Hematopoietic multipotent progenitor cell treated with erythropoietin and hydrocortisone succinate and interleukin-3 and kit ligand, for 4 days (in vitro differentiated cells): ENCODE measurements at regions not wholly inside any gene's neighbourhood (a gene's known extent, or its start where the extent isn't known, plus 50 kb on each side); places are given as distances from the start of the nearest gene placed in this dataset.
A peak's percentile ranks its signal among the peaks of the same experiment; 100 is the strongest.

Experiments
- DNase-seq: peaks from one replicate; pipeline ENCODE4 v3.0.0-alpha.2; 2015

DNA sequence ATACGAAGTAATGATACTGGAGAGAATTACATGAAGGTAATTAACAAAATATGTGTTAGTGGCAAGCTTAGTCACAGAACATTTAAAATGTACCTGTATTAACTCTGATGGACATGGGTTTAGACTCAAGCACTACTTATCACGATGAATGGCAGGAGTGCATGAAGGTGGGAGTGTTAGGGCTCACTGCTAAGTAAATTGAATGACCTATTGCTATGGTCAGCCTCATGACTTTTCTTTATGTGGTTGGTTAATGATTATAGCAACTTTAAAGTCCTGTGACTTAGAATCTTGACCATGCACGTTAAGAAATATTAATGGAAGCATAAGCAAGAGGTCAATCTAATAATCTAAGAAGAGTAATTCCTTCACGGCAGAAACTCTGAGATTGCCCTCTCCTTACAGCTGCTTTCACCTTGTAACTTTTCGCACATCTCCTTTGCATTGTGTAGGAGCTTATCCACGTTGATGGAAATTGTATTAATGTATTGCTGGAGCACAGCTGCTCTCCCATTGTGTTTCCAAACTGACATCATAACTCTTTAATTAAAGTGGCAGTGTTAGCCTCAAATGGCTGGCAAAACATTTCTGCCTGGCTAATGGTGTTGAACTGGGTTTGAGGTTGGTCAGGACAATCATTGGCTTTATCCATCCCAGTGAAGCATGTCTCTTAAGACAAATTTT is 114.5 kb downstream of the RXFP2 start:
- no peak for DNase-seq

DNA sequence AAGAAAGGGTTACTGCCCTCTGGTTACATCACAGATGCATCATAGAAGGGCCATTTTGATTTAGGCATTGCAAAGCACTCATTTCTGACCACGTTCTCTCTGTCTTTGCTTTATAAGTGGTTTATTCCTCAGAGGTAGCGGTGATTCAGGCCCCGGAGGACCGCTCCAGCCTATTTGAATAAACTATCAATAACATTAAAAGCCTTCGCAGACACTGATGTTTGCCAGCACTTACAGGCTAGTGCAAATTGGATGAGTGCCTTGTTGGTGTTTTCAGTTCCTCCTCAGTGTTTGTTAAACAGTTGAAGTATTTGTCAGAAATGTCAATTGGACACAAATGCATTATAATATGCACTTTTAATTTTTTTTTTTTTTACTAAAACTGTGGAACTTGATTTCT is 120.2 kb downstream of the RXFP2 start:
- no peak for DNase-seq

DNA sequence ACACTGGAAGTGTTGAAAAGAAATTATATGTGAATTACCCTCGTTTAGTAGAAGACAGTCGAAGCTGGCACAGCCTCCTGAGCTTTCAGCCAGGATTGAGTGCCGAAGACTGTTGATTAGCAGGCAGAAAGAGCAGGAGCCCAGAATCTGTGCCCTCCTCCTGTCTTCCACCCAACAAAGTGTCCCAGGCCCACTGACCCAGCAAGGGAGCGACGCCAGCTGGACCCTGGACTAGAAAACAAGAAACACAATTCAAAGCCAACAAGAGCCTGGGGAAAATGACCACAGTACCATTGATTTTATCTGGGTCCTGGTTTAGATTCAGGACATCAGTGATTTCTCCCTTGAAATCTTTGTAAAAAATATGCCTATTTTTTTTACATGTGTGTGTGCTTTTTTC is 120.7 kb downstream of the RXFP2 start:
- DNase-seq: no peak

DNA sequence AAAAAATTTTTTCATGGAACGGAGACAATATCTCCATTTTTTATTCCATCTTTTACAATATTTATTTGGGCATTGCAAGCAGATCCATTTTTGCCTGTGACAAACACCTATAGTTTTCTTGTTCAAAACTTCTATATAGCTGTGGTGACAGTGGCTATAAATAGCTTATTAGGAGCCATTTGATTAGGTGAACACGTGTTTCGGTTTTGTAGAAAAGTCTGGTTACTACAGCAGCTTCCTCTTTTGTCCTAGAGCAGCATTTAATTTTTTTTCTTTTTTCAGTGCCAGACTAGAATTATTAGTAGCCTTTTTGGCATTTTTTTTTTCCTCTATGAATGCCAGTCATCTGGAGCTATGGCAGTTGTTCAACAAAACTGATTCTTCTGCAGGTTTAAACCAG is 123.5 kb downstream of the RXFP2 start:
- DNase-seq: peak; percentile 67

DNA sequence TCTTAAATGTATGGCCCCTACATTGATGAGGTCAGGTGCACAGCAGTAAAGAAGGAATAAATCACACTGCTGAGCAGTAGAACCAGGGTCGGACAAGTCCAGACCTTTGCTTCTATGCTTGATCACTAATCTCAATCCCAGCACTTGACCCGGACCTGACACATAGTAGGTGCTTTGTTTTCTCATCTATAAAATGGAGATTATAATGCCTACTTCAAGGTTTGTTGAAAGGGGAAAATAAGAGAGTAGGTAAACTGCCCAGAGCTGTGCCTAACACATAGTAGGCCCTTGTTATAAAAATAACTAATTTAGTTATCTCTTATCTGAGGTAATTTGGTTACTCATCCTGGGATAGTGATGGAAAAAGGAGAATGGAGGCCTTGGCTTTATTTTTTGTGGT is 125.0 kb downstream of the RXFP2 start:
- no peak for DNase-seq

DNA sequence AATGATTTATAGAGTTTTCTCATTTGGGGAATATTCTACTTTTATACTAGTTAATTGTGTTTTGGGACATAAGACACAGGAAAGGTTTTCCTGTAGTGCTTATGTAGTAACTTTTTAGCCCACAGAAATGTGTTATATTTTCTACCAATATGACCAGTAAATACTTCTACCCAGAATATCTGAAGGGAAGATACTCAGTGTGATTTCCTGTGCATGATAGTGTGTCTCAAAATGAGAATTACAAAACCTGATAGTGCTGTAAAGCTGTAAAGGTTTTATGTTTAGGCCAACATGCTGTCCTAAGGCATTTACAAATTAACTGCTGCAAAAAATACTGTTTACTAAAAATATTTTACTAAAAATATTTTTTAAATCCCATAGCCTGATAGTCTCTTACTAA is 126.8 kb downstream of the RXFP2 start:
- no peak for DNase-seq

DNA sequence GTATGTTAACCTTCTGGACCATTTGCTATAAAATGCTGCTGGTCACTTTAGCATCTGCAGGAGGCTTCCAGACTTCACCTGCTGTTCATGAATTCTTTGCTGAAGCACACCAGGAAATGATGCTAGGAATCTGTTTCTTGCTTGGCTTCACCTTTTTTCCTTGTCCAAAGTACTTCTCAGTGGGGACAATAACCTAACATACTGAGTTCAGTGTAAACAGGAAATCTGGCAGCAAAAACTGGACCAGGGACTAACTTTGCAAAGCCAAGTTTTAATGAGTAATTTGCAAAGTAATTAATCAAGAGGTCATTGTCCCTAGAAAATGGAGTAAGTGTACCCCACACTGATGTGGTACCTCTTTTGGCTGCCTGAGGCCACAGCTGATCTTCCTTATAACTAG is 128.4 kb downstream of the RXFP2 start:
- no peak for DNase-seq

DNA sequence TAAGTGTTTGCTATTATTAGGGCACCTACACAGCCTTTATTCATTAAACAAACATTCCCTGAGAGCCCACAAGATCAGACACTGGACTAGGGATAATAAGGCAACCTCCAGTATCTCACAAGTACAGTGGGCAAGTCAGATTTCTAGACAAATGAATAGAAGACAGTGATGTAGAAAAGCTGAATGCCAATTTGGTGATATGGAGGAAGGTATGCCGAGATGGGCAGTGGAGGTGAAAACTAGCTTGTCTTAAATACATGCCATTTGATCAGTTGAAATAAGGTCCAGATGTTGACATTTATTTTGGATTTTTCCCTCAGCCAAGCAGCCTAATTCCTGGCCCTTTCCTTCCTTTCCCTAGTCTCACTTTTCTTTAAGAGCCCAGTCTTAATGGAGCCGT is 130.3 kb downstream of the RXFP2 start:
- no peak for DNase-seq

DNA sequence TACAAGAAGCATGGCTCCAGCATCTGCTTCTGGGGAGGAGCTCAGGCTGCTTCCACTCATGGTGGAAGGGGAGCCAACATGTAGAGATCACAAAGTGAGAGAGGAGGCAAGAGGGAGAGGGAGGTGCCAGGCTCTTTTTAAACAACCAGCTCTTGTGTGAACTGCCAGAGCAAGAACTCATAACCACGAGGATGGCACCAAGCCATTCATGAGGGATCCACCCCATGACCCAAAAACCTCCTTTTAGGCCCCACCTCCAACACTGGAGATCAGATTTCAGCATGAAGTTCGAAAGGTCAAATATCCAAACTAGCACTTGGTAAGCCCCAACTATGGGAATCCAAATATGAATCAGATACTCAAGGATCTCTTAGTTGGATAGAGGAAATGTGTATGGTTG is 131.2 kb downstream of the RXFP2 start:
- peak; percentile 55 for DNase-seq

DNA sequence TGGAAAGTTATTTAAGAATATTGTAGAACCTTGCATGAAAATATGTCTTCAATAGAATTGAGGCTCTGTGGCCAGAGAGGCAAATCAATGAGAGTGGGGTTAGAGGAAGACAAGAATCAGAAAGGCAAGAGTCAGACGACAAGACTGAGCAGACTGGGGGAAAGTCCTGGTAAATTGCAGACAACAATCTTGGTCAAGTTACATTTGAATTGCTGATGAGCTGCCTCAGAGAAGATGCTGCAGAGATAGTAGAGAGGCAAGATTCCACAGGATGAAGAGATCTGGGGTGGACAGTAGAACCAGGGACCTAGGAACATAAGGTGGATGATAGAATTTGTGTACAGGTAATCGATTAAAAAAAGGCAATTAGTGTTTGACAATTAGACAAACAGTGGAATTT is 133.8 kb downstream of the RXFP2 start:
- DNase-seq: no peak

DNA sequence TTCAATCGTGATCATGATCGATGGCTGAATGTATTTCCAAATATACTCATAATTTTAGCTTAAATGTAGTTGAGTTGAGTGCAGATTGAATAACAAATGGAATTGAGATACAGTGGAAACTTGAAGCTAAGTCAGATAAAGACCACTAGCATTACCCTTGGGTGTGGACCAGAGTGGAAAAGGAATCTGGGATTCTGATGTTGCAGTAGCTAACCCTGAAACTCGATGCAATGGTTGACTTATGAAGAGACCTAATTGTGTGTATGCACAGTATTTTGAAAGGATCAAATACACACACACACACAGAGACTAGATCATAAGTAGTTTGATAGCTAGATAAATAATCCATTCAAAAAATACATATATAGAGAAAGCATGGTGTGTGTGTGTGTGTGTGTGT is 135.8 kb downstream of the RXFP2 start:
- no peak for DNase-seq

DNA sequence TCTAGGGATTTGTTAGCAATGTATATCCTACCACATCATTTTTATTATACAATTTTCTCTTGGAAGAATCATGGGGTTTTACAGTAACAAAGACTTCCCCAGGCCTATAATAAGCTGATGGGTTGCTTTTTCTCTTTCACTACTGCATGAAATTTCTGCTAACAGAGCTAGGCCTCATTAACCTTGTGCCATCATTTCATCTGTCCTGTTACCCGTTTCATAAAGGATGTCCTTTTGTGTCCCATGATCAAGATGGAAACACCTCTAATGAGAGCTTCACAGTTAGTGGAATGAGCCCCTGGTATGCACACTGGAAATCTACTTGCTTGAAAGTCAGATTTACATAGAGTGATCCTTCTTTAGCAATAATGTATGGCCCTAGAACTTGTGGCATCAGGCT is 138.7 kb downstream of the RXFP2 start:
- DNase-seq: no peak

DNA sequence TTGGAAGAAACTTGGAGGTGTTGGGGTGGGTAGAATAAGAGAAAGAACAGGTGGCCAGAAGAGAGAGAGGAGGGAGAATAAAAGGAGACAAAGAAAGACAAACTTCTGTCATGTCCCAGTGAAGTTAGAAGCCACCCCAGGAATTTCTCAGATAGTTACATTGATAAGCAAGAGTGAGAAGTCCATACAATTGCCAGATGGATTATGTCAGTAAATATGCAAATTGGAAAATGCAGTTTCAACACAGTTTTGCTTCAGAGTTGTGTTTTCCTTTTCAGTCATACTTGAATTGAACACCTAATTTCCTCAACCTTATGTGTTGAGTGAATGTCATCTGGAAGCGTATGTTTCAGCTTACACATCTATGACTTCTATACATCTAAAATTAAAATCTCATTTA is 139.2 kb downstream of the RXFP2 start:
- DNase-seq: no peak

DNA sequence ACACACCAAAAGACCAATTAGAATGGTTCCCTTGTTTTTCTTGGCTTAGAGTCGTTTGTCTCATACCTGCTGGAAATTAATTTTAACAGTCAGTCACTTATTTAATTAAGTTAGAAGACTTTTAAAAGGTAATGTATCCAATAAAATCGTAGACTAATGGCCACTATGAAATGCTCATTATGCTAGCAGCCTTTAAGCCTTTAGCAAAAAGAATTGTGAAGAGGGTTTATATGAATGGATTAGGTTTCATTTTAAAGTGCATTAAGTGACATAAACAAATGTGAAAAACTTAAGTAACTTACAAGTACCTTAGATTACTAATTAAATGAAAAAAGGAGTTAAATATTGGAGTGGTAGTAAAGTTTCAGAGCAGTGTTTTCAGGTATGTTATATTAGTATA is 139.6 kb downstream of the RXFP2 start:
- no peak for DNase-seq

DNA sequence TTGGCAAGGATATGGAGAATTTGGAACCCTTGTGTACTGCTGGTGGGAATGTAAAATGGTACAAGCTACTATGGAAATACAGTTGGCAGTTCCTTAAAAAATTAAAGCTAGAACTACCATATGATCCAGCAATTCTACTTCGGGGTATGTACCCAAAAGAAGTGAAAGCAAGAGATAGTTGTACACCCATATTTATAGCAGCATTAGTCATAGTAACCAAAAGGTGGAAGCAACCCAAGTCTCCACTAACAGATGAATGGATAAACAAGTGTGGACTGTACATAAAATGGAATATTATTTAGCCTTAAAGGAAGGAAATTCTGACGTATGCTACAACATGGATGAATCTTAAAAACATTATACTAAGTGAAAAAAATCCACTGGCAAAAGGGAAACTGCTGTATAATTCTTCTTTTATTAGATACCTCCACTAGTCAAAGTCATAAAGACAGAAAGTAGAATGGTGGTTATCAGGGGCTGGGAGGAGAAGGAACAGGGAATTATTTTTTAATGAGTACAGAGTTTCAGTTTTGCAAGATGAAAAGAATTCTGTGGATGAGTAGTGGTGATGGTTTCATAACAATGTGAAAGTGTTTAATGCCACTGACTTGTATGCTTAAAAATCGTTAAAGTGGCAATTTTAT is 141.6 kb downstream of the RXFP2 start:
- no peak for DNase-seq

DNA sequence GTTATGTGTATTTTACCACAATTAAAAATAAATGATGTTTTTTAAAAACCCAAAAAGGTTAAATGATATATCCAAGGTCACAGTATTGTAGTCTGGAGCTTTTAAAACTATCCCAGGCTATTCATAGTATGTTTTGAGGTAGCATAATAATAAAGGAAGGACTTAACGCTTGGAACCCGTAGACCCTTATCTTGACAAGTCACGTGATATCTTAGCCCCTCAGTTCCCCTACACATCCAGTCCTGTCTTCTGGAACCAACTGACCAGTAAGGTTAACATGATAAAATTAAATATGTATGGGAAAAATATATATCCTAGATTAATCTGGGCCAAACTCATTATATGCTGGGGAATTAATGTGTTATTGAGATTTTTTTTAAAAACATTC is 142.2 kb downstream of the RXFP2 start:
- no peak for DNase-seq

DNA sequence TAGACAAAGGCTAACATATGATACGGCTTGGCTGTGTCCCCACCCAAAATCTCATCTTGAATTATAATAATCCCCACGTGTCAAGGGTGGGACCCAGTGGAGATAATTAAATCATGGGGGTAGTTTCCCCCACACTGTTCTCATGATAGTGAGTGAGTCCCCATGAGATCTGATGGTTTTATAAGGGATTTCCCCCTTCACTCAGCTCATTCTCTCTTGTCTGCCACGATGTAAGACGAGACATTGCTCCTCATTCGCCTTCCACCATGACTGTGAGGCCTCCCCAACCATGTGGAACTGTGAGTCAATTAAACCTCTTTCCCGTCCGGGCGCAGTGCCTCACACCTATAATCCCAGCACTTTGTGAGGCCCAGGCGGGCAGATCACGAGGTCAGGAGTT is 143.5 kb downstream of the RXFP2 start:
- DNase-seq: no peak

DNA sequence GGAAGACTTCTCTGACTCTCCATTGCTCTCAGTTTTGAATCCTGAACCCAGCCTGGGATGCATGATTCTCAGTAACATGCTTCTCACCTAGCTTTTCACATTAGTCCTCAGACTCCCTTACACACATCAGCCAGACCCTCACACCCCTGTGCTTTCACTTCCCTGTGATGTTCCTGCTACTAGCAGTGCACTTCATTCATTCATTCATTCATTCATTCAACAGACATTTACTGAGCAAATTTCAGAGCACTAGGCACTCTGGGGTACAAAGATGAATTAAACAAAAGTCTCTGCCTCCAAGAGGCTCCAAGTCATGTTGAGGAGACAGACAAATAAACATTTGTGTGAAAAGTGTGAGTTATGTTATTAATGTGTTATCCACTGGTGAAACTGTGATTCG is 145.2 kb downstream of the RXFP2 start:
- DNase-seq: no peak

DNA sequence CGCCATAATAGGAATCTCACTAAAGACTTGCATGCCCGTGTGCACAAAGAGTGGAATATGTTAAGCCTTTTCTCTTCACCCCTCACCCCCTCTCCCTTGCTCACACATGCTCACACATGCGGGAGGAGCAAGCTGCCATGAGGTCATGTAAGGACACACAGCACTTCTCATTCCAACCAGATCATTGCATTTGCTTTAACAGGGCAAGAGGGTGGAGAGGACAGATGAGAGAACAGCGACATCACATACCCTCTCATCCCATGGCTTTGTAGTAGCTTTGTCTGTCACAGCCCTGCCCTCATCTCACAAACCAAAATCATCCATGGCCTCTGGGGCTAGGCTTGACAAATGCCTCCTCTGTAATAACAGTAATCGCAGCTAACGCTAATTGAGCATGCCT is 145.6 kb upstream of the FRY start:
- no peak for DNase-seq

DNA sequence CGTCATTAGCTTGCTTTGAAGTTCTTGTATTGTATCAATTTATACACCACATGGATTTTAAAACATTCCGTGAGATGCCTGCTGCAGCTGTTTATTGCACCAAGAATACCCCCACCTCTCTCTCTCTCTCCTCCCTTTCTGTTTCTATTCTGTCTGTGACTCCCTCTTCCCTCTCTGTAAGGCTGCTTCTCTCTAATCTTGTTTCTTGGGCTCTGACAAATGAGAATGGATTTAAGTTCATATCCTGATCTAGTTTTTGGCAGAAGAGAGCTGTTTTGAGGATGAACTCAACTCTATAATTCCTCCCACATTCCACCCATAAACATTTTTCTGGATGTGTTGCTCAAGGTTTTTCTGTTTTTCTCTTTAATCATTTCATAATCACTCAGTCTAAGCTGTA is 144.3 kb upstream of the FRY start:
- DNase-seq: no peak

DNA sequence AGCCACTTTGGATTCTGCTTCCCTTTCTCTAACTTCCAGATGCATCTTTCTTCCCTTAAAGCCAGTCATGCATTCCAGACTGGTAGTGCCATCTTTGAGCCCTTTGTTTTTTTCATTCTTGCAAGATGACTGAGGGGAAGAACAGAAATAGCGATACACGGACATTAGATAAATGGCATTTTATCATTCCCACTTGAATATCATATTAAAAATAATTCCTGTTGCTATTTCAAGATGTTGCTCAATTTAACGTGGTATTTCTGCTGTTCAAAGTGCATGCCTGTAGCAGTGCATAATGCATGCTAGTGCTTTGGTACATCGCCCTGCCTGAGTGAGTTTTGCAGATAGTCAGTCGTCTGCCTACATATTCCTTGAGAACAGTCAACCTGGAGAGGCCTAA is 140.6 kb upstream of the FRY start:
- DNase-seq: no peak

DNA sequence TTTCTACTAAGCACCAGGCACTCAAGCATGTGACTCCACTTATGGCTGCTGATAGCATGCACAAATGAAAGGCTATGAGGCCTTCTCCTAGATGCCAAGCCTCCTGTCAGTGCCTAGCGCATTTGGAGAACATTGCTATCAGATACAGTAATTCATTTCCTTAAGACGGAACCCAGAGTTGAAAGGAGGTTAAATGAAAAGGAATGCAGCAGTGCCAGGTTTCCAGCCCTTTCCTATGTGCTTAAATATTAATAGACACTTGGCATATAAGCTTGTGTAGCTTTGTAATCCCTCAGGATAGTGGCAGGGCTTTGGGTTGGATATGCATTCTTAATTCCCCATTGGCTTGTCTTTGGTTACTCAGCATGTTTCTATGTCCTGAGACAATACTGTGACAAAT is 140.1 kb upstream of the FRY start:
- DNase-seq: peak; percentile 60

DNA sequence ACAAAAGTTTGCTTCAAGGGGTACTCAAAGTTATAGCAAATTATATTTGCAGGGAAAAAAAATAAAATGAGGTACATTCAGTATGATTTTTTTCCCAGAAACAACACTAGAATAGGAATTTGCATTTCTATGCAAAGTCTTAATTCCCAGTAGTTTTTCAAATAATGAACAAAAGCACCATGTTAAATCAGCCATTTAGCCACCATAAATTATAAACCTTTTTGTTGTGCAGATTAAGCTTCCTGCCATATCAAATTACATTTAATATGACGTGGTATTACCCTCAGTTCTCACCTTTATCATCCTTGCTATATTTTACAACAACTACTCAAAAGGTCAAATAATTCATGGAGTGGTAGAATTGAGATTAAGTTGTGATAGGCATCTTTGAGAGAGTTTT is 136.6 kb upstream of the FRY start:
- no peak for DNase-seq

DNA sequence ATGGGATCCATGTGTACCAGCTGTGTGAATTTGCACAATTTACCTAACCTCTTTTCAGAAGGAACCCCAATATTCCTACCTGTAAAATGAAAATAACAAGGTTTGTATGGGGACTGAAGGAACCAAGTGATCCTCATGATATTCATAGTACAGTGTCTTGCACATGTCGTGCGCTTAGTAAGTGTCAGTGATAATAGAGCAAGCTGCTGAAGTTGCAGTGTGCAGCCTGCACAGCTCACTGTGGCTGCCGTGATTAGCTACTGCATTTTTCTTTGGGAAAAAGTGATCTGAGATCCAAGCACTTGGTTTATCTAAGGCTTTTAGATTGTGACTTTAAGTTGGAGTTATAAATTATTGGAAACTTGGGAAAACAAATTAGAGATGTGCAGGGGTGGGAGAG is 135.9 kb upstream of the FRY start:
- no peak for DNase-seq

DNA sequence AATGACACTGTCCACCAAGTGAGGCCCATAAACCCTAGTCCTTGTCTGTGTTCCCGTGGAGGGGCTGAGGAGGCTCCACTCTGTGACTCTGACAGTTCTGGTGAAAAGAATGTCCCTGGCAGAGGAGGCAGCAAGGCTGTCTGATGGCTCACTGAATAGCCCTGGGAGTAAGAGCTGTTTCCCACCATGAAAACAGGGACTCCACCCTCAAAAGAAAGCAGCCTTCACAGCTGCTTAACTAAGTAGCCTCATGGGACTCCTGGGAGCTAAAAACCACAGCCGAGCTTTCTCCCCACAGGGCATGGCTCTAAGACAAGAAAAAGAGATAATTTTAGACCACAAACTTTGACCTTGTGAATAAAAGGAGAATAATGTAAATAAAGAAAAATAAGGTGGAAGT is 135.1 kb upstream of the FRY start:
- peak; percentile 89 for DNase-seq
